Uterus (tissue), 2 donors: ENCODE measurements at regions not wholly inside any gene's neighbourhood (a gene's known extent, or its start where the extent isn't known, plus 50 kb on each side); places are given as distances from the start of the nearest gene placed in this dataset.

ENCODE experiments used
- CTCF ChIP-seq, 4 experiments: fragments of 200-600 bp in 2 of 4; fragments of 450-650 bp in 2 of 4; sonication (generic) in 2 of 4; IDR thresholded peaks; one replicate each; pipeline ENCODE4 v1.5.1; 2016 to 2019; ENCODE audit warnings: antibody characterized with exemption in 4 of 4, mild to moderate bottlenecking in 2 of 4, moderate library complexity in 1 of 4
- POLR2A ChIP-seq, 2 donors: fragments of 450-650 bp; IDR thresholded peaks; one replicate each; pipeline ENCODE4 v1.6.1; 2016; ENCODE audit warnings: antibody characterized with exemption in 2 of 2, mild to moderate bottlenecking in 1 of 2, moderate library complexity in 1 of 2

- TF ChIP-seq CTCF (IDR thresholded peaks at IDR 0.05) (no peak), POLR2A (IDR thresholded peaks at IDR 0.05) (no peak)
Measured at GRCh38 chr20:12835999-12836398, 172.8 kb upstream of the SPTLC3 start.
